Sigmoid colon (tissue), 6 donors: ENCODE measurements at regions not wholly inside any gene's neighbourhood (a gene's known extent, or its start where the extent isn't known, plus 50 kb on each side); places are given as distances from the start of the nearest gene placed in this dataset.
"Not testable (repeated sequence)": the region's sequence is repeated elsewhere in the genome, so short reads cannot be mapped to it uniquely, and the experiment has no call there.

Experiments used
- DNase-seq: peaks from one replicate; pipeline ENCODE4 v3.0.0-alpha.2; 2019
- H3K27ac ChIP-seq, 4 donors: fragments of 200-600 bp; sonication (generic); one replicate each; pipeline ENCODE4 v1.5.1; 2016 to 2019; ENCODE audit warnings: mild to moderate bottlenecking in 1 of 4
- H3K27me3 ChIP-seq, 3 donors: fragments of 200-600 bp; sonication (generic); one replicate each; pipeline ENCODE4 v1.5.1; 2019; ENCODE audit warnings: mild to moderate bottlenecking in 1 of 3
- H3K36me3 ChIP-seq, 4 donors: fragments of 200-600 bp; sonication (generic); one replicate each; pipeline ENCODE4 v1.5.1; 2016 to 2019
- H3K4me1 ChIP-seq, 4 donors: fragments of 200-600 bp; sonication (generic); one replicate each; pipeline ENCODE4 v1.5.1; 2017 to 2019
- H3K4me3 ChIP-seq, 4 donors: fragments of 200-600 bp; sonication (generic); one replicate each; pipeline ENCODE4 v1.5.1; 2017 to 2019; ENCODE audit warnings: mild to moderate bottlenecking in 2 of 4, moderate library complexity in 1 of 4
- H3K9me3 ChIP-seq, 4 donors: fragments of 200-600 bp in 3 of 4; sonication (generic) in 3 of 4; one replicate each; pipeline versions ENCODE4 v1.5.1 to v1.6.1; 2013 to 2019
- CTCF ChIP-seq, 4 experiments: fragments of 450-650 bp in 3 of 4; fragments of 200-600 bp in 1 of 4; IDR thresholded peaks; one replicate each; pipeline ENCODE4 v1.5.1; 2016 to 2019; ENCODE audit warnings: antibody characterized with exemption in 4 of 4, mild to moderate bottlenecking in 3 of 4, moderate library complexity in 2 of 4
- EP300 ChIP-seq, 4 donors: sonication (generic); formaldehyde crosslinking; IDR thresholded peaks; one replicate each; pipeline ENCODE4 v1.6.1; 2017; ENCODE audit warnings: antibody characterized with exemption in 4 of 4
- POLR2A ChIP-seq, 2 donors: fragments of 450-650 bp; IDR thresholded peaks; one replicate each; pipeline ENCODE4 v1.6.1; 2016; ENCODE audit warnings: antibody characterized with exemption in 2 of 2, mild to moderate bottlenecking in 2 of 2, moderate library complexity in 2 of 2
- POLR2AphosphoS5 ChIP-seq, 4 donors: sonication (generic); formaldehyde crosslinking; IDR thresholded peaks; one replicate each; pipeline ENCODE4 v1.6.1; 2017; ENCODE audit warnings: antibody characterized with exemption in 4 of 4
- WGBS, 2 donors: extraction: QIAGEN DNeasy Blood & Tissue Kit; methylation state at CpG; one replicate each; pipeline ENCODE4 v1.1.7; 2013; 5-methylcytosine and 5-hydroxymethylcytosine counted together
- intact Hi-C: fragments of 100-400 bp; cut with DNase I; formaldehyde crosslinking; loops from one replicate; pipeline ENCODE4 v1.15.1; 2023
- donor health status: healthy with polysubstance abuse.
- donor health status: healthy.

DNA sequence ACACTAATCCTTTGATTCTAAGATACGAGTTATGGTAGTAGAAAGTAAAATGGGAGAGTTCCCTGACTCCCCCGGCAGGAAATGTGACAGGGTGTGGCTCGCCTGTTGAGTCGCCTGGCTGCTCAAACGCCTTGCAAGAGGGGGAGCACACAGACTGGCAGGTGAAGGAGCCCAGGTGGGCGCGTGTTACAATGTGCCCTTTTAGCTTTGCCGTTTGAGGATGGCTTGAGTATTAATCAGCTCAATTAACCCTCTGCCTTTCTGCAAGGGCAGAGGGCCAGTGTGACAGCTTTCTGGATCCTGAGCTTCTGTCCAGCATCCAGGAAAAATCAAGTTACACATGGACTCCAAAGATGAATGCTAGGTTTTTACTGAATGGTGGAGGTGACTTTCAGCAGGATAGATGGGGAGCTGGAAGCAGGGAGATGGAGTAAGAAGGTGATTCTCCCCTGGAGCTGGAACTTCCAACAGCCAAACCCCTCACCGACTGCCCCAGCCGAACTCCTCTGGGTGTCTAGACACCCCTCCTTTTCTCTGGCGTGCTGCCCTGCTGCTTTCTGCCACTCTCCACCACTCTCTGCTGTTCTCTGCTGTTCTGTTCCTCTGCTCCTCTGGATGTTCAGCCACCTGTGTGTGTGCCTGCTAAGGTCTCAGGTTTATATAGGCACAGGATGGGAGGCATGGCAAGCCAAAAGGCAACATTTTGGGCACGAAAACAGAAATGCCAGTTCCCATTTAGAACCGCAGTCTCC is 548.8 kb upstream of the KCND2 start:
- H3K36me3 ChIP-seq, result no peaks in the 10 kb centered on the region
- H3K27ac ChIP-seq, result no peak overlapping the region
- WGBS, 2 donors, result 58 to 73% methylated on average over 13 of the region's 13 CpGs
- no peak for DNase-seq
- no peaks in the 10 kb centered on the region for H3K4me1 ChIP-seq
- H3K4me3 ChIP-seq, result no peak overlapping the region
- H3K9me3 ChIP-seq, result no peaks in the 10 kb centered on the region
- intact Hi-C loops, result no loop called here
- H3K27me3 ChIP-seq, result no peaks in the 10 kb centered on the region
- TF ChIP-seq CTCF (IDR thresholded peaks at IDR 0.05) (no peak), EP300 (IDR thresholded peaks at IDR 0.05) (no peak)

DNA sequence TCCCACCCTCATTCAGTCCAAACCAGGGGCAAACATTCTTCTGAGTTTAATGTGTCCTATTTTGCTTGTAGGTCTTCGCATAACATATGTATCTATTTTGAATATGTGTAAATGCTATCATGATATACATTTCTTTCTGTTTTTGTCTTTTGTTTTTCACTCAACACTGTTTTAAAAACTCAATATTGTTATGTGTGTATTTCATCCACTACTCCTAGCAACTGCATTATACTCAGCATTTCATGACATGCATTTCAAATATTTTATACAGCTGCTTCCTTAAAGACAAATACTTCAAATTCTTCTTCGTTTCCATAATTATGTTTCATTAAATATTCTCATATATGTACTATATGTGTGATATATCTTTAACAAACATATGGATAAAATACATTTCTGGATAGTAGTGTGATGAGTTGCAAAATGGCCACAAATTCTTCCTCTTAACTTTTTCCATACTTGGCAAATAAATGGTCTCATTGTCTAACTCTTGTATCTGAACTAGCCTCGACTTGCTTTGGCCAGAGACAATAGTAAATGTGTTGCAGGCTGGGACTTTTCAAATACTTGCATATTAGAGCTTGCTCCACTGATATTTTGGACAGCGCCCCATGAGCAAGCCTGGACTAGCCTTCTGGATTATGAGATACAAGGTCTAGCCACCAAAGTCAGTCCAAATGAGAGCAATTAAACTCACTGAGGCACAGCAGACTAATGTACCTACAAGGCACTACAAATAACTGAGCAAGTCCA is 539.7 kb upstream of the KCND2 start:
- TF ChIP-seq POLR2A (IDR thresholded peaks at IDR 0.05) (no peak), EP300 (IDR thresholded peaks at IDR 0.05) (no peak), POLR2AphosphoS5 (IDR thresholded peaks at IDR 0.05) (no peak), CTCF (IDR thresholded peaks at IDR 0.05) (no peak)
- H3K4me3 ChIP-seq, result no peak overlapping the region
- H3K9me3 ChIP-seq, result no peaks in the 10 kb centered on the region
- no peaks in the 10 kb centered on the region for H3K36me3 ChIP-seq
- 55 to 66% methylated on average over 4 of the region's 4 CpGs for WGBS, 2 donors
- no peak for DNase-seq
- no peaks in the 10 kb centered on the region for H3K4me1 ChIP-seq
- no peak overlapping the region for H3K27ac ChIP-seq
- intact Hi-C loops, result no loop called here
- H3K27me3 ChIP-seq, result no peaks in the 10 kb centered on the region

DNA sequence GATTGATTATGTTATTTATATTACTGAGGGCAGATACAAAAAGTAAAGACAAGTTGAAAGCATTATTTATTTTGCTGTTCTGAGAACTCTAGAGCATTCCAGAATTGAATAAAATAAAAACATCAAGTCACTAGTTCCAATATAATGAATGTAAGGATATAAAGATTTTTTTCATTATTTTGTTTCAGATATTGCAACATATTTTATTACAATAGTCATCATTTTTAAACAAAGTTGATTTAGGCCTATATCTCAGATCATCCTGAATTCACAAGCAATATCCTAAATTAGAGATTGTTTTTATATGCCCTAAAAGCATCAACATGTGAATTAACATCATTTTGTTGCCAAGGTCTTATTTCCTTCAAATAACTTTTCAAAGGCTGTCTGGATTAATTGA is 535.6 kb upstream of the KCND2 start:
- no peak for TF ChIP-seq CTCF (IDR thresholded peaks at IDR 0.05)
- no peak for TF ChIP-seq POLR2A (IDR thresholded peaks at IDR 0.05)
- no peak for TF ChIP-seq POLR2AphosphoS5 (IDR thresholded peaks at IDR 0.05)
- no peak for TF ChIP-seq EP300 (IDR thresholded peaks at IDR 0.05)
- intact Hi-C loops, result no loop called here

GRCh38 chr7:119745280-119745679 is 527.7 kb upstream of the KCND2 start:
- H3K36me3 ChIP-seq, H3K27me3 ChIP-seq, H3K4me1 ChIP-seq, H3K4me3 ChIP-seq, DNase-seq, H3K9me3 ChIP-seq, intact Hi-C loops, H3K27ac ChIP-seq: not testable (repeated sequence)
- 73 to 89% methylated on average over 1 of the region's 1 CpG for WGBS, 2 donors

More for the DNA sequence above, 535.6 kb upstream of the KCND2 start:
- DNase-seq, result no peak
- Histone ChIP-seq H3K9me3 (no peaks in the 10 kb centered on the region), H3K4me1 (no peaks in the 10 kb centered on the region), H3K36me3 (no peaks in the 10 kb centered on the region), H3K27ac (no peak overlapping the region), H3K27me3 (no peaks in the 10 kb centered on the region), H3K4me3 (no peak overlapping the region)

DNA sequence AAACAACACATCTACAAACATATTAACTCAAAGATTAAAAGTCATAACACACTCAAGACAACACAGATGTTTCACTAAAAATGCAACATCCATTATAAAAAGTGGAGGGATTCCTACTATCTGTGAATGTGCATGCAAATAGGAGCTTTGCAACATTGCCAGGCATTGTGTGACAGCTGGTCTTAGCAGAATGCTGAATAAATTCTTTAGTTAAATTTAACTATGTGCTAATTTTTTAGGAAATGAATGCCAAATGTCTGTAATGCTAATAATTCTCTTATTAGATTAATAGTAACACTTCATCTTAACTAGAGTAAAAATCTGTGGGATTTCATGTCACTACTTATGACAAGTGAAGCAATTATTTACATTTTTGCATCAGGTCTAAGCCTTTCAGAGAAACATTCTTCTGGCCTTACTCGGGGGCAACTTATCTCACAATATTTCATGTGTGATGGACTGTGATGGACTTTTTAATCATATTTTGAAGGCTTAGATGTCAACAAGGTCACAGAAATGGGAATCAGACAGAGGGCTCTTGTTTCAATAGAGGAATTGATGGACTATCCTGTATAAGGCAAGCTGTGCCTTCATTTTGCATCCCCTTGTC is 524.6 kb upstream of the KCND2 start:
- no peaks in the 10 kb centered on the region for H3K27me3 ChIP-seq
- H3K27ac ChIP-seq, result no peak overlapping the region
- 48 to 64% methylated on average over 1 of the region's 1 CpG for WGBS, 2 donors
- H3K4me1 ChIP-seq, result no peaks in the 10 kb centered on the region
- H3K36me3 ChIP-seq, result no peaks in the 10 kb centered on the region
- H3K4me3 ChIP-seq, result no peak overlapping the region
- no peaks in the 10 kb centered on the region for H3K9me3 ChIP-seq
- TF ChIP-seq POLR2A (IDR thresholded peaks at IDR 0.05) (no peak), CTCF (IDR thresholded peaks at IDR 0.05) (no peak), EP300 (IDR thresholded peaks at IDR 0.05) (no peak), POLR2AphosphoS5 (IDR thresholded peaks at IDR 0.05) (no peak)
- no peak for DNase-seq
- intact Hi-C loops, result no loop called here
